ENCODE measurements at regions not wholly inside any gene's neighbourhood (a gene's known extent, or its start where the extent isn't known, plus 50 kb on each side); places are given as distances from the start of the nearest gene placed in this dataset.

GRCh38 chr1:215458104-215458503 is 109.0 kb upstream of the KCTD3 start (continued):
- TF ChIP-seq MGA (IDR thresholded peaks at IDR 0.05) (no peak), EHMT2 (IDR thresholded peaks at IDR 0.05) (no peak), ZNF57 (CRISPR knock-in tag; IDR thresholded peaks at IDR 0.05) (no peak), ETS2 (tag; IDR thresholded peaks at IDR 0.05; ENCODE audit: borderline replicate concordance, poor library complexity, severe bottlenecking) (no peak)
